ENCODE measurements at regions not wholly inside any gene's neighbourhood (a gene's known extent, or its start where the extent isn't known, plus 50 kb on each side); places are given as distances from the start of the nearest gene placed in this dataset.

DNA sequence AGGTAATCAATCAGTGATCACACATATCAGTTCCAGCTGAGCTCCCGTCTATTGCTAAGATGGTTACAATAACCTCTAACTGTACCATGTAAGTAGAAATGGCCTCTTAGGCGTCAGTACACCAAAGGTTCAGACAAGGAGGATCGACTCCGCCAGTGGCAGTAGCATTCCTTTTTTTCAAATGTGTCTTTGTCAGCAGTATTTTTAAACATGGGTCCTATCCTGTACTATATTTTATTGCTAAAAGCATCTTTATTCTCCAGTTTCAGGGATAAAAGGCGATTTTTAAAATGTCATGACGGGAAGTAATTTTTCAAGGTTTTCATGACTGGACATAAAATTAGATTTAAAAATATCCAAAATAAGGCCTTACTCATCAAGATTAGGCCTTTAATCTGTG, 64.8 kb upstream of the TBCA start:
- Histone ChIP-seq H3K4me1 (peaks cover 0 to 6% of the 10 kb centered on the region in 2 donors), H3K9me3 (no peaks in the 10 kb centered on the region), H3K36me3 (no peaks in the 10 kb centered on the region), H3K27ac (no peak overlapping the region), H3K27me3 (no peaks in the 10 kb centered on the region), H3K4me3 (no peak overlapping the region)
- no peak for DNase-seq (ENCODE audit: low spot score)
- TF ChIP-seq, protein P1, sequence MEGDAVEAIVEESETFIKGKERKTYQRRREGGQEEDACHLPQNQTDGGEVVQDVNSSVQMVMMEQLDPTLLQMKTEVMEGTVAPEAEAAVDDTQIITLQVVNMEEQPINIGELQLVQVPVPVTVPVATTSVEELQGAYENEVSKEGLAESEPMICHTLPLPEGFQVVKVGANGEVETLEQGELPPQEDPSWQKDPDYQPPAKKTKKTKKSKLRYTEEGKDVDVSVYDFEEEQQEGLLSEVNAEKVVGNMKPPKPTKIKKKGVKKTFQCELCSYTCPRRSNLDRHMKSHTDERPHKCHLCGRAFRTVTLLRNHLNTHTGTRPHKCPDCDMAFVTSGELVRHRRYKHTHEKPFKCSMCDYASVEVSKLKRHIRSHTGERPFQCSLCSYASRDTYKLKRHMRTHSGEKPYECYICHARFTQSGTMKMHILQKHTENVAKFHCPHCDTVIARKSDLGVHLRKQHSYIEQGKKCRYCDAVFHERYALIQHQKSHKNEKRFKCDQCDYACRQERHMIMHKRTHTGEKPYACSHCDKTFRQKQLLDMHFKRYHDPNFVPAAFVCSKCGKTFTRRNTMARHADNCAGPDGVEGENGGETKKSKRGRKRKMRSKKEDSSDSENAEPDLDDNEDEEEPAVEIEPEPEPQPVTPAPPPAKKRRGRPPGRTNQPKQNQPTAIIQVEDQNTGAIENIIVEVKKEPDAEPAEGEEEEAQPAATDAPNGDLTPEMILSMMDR (IDR thresholded peaks at IDR 0.05), result no peak

DNA sequence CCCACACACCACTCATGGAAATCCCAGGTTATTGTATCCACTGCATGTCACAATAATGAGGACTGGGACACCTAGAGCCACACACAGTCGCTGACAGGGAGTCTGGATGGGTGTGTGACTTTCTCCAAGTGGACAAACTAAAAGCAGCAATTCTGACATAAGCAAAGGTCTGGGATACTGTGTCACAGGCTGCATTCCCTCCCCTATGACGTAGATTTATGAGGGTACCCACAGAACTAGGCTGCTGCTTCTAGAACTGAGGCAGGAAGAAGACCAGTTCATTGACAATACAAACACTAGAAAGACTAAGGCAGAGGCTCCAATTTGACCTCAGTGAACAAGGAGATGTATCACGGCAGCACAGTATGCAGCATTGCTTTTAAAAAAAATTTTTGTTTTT, 63.6 kb upstream of the TBCA start:
- Histone ChIP-seq H3K4me1 (peaks cover 0 to 2% of the 10 kb centered on the region in 2 donors), H3K9me3 (no peaks in the 10 kb centered on the region), H3K4me3 (no peak overlapping the region), H3K36me3 (no peaks in the 10 kb centered on the region), H3K27ac (no peak overlapping the region), H3K27me3 (no peaks in the 10 kb centered on the region)
- DNase-seq (ENCODE audit: low spot score), result no peak
- TF ChIP-seq, protein P1 (IDR thresholded peaks at IDR 0.05), result no peak

DNA sequence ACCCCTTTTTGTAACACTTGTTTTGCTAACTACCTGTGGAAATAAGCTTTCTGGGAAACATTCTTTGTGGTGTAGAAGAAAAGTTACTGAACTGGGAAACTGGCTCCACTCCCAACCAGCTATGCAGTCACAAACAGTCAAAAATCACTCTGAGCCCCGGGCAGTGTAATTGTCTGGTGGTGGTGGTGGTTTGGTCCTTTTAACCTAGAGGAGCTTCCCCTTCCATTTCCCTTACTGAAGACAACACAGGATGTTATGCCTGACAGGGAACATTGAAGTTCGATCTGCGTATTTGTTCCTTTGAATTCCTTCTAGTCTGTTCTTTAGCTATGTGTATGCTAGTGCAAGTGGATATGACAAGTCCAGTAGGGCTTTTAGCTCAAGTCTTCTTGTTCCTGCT, 56.8 kb upstream of the TBCA start:
- H3K4me1 ChIP-seq, result no peaks in the 10 kb centered on the region
- H3K27me3 ChIP-seq, result no peaks in the 10 kb centered on the region
- no peaks in the 10 kb centered on the region for H3K36me3 ChIP-seq
- DNase-seq (ENCODE audit: low spot score), result no peak
- no peak overlapping the region for H3K27ac ChIP-seq
- TF ChIP-seq, protein P1 (IDR thresholded peaks at IDR 0.05), result no peak
- H3K4me3 ChIP-seq, result no peak overlapping the region
- H3K9me3 ChIP-seq, result no peaks in the 10 kb centered on the region

- TF ChIP-seq, protein P1 (IDR thresholded peaks at IDR 0.05), result no peak
- no peaks in the 10 kb centered on the region for H3K9me3 ChIP-seq
- H3K36me3 ChIP-seq, result no peaks in the 10 kb centered on the region
- no peaks in the 10 kb centered on the region for H3K4me1 ChIP-seq
- no peaks in the 10 kb centered on the region for H3K27me3 ChIP-seq
- DNase-seq (ENCODE audit: low spot score), result no peak
- no peak overlapping the region for H3K27ac ChIP-seq
- no peak overlapping the region for H3K4me3 ChIP-seq
These were observed 56.1 kb upstream of the TBCA start for GRCh38 chr5:77832166-77832770.

DNA sequence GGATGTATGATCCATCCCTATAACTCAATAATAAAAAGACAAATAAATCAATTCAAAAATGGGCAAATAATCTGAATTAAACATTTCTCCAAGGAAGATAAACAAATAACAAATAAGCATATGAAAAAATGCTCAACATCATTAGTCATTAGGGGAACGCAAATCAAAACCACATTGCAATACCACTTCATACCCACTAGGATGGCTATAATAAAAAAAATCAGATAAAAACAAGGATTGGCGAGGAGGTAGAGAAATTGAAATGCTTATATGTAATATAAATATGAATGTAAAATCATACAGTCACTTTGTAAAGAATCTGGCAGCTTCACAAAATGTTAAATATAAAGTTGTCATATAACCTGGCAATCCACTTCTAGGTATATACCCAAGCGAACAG, 52.3 kb upstream of the TBCA start:
- Histone ChIP-seq H3K27me3 (no peaks in the 10 kb centered on the region), H3K9me3 (no peaks in the 10 kb centered on the region), H3K4me1 (no peaks in the 10 kb centered on the region), H3K27ac (no peak overlapping the region), H3K36me3 (no peaks in the 10 kb centered on the region), H3K4me3 (no peak overlapping the region)
- DNase-seq (ENCODE audit: low spot score), result no peak
- TF ChIP-seq, protein P1 (IDR thresholded peaks at IDR 0.05), result no peak

All from right atrium auricular region (tissue), 2 donors.